Muscle of arm (tissue), 1 donor: ENCODE measurements at regions not wholly inside any gene's neighbourhood (a gene's known extent, or its start where the extent isn't known, plus 50 kb on each side); places are given as distances from the start of the nearest gene placed in this dataset.
A peak's percentile ranks its signal among the peaks of the same experiment; 100 is the strongest.

Experiments used
- DNase-seq: peaks from one replicate; pipeline ENCODE4 v3.0.0-alpha.2; 2013

- DNase-seq: no peak
Measured at GRCh38 chr20:57849521-57850215, 139.9 kb upstream of the PMEPA1 start.

GRCh38 chr20:57849121-57849520 lies 139.3 kb upstream of the PMEPA1 start:
- no peak for DNase-seq

- DNase-seq: no peak
Measured at GRCh38 chr20:57848282-57848681, 138.5 kb upstream of the PMEPA1 start.

GRCh38 chr20:57847104-57847503 lies 137.3 kb upstream of the PMEPA1 start:
- DNase-seq: no peak

GRCh38 chr20:57844626-57845596 lies 135.1 kb upstream of the PMEPA1 start:
- no peak for DNase-seq

GRCh38 chr20:57843941-57844625 lies 134.3 kb upstream of the PMEPA1 start:
- DNase-seq: no peak

GRCh38 chr20:57842720-57843119 lies 132.9 kb upstream of the PMEPA1 start:
- DNase-seq: no peak

- DNase-seq: no peak
Measured at GRCh38 chr20:57841297-57841866, 131.6 kb upstream of the PMEPA1 start.

- no peak for DNase-seq
Measured at GRCh38 chr20:57840504-57841296, 130.9 kb upstream of the PMEPA1 start.

- DNase-seq: no peak
Measured at GRCh38 chr20:57840066-57840465, 130.3 kb upstream of the PMEPA1 start.

- DNase-seq: peak; percentile 33
Measured at GRCh38 chr20:57838670-57839151, 128.9 kb upstream of the PMEPA1 start.

GRCh38 chr20:57837208-57838035 lies 127.6 kb upstream of the PMEPA1 start:
- DNase-seq: no peak

- DNase-seq: no peak
Measured at GRCh38 chr20:57835588-57836455, 126.0 kb upstream of the PMEPA1 start.

GRCh38 chr20:57835074-57835452 lies 125.2 kb upstream of the PMEPA1 start:
- no peak for DNase-seq

GRCh38 chr20:57834306-57835073 lies 124.7 kb upstream of the PMEPA1 start:
- DNase-seq: no peak

- no peak for DNase-seq
Measured at GRCh38 chr20:57831993-57832585, 122.3 kb upstream of the PMEPA1 start.

- DNase-seq: no peak
Measured at GRCh38 chr20:57831326-57831992, 121.6 kb upstream of the PMEPA1 start.
